ENCODE measurements at regions not wholly inside any gene's neighbourhood (a gene's known extent, or its start where the extent isn't known, plus 50 kb on each side); places are given as distances from the start of the nearest gene placed in this dataset.

- Mint-ChIP-seq H3K27me3 (ENCODE audit: low read depth) (no peaks in the 10 kb centered on the region), H3K4me1 (peaks cover 18% of the 10 kb centered on the region), H3K36me3 (no peaks in the 10 kb centered on the region), H3K4me3 (no peak overlapping the region), H3K27ac (no peak overlapping the region), H3K9me3 (no peaks in the 10 kb centered on the region)
- ATAC-seq: no peak
- CTCF ChIA-PET: no interaction called here
- POLR2A ChIA-PET: no interaction called here
- no peak for TF ChIP-seq HMGA2 (CRISPR knock-in tag; IDR thresholded peaks at IDR 0.05)
- no peak for TF ChIP-seq ATF6 (CRISPR knock-in tag; IDR thresholded peaks at IDR 0.05)
- no peak for TF ChIP-seq ZNF138 (CRISPR knock-in tag; conservative IDR thresholded peaks at IDR 0.05)
- no peak for TF ChIP-seq PRRX2 (CRISPR knock-in tag; IDR thresholded peaks at IDR 0.05)
- no peak for TF ChIP-seq EMX1 (CRISPR knock-in tag; IDR thresholded peaks at IDR 0.05)
- TF ChIP-seq ZNF232 (CRISPR knock-in tag; IDR thresholded peaks at IDR 0.05): no peak
- TF ChIP-seq ZNF512 (CRISPR knock-in tag; IDR thresholded peaks at IDR 0.05; ENCODE audit: borderline replicate concordance): no peak
- TF ChIP-seq ZNF532 (CRISPR knock-in tag; IDR thresholded peaks at IDR 0.05; ENCODE audit: borderline replicate concordance): no peak
- TF ChIP-seq PREB (CRISPR knock-in tag; IDR thresholded peaks at IDR 0.05; ENCODE audit: borderline replicate concordance): no peak
- DNase-seq (ENCODE audit: low spot score): no peak
These were observed 547.8 kb upstream of the TBL1XR1 start for GRCh38 chr3:177744873-177745606.

GRCh38 chr3:177745607-177746005 lies 548.3 kb upstream of the TBL1XR1 start:
- no peak overlapping the region for H3K27ac Mint-ChIP-seq
- no peaks in the 10 kb centered on the region for H3K36me3 Mint-ChIP-seq
- TF ChIP-seq HMGXB4 (CRISPR knock-in tag; IDR thresholded peaks at IDR 0.05): no peak
- TF ChIP-seq ZNF416 (CRISPR knock-in tag; IDR thresholded peaks at IDR 0.05): no peak
- no peak for TF ChIP-seq ZSCAN18 (CRISPR knock-in tag; IDR thresholded peaks at IDR 0.05)
- TF ChIP-seq ZNF263 (CRISPR knock-in tag; IDR thresholded peaks at IDR 0.05; ENCODE audit: low read depth): no peak
- TF ChIP-seq CDX4 (CRISPR knock-in tag; IDR thresholded peaks at IDR 0.05; ENCODE audit: borderline replicate concordance): no peak
- TF ChIP-seq CREM (CRISPR knock-in tag; IDR thresholded peaks at IDR 0.05): no peak
- H3K4me3 Mint-ChIP-seq: no peak overlapping the region
- no peaks in the 10 kb centered on the region for H3K9me3 Mint-ChIP-seq
- ChIA-PET CTCF (no interaction called here), POLR2A (no interaction called here)
- no peak for DNase-seq (ENCODE audit: low spot score)
- peaks cover 12% of the 10 kb centered on the region for H3K4me1 Mint-ChIP-seq
- no peaks in the 10 kb centered on the region for H3K27me3 Mint-ChIP-seq (ENCODE audit: low read depth)
- no peak for ATAC-seq
